K562 (cell line): ENCODE measurements at regions not wholly inside any gene's neighbourhood (a gene's known extent, or its start where the extent isn't known, plus 50 kb on each side); places are given as distances from the start of the nearest gene placed in this dataset.

Experiments used
- ATAC-seq: fragments of 200-7000 bp; cut with Tn5 transposase; 3 replicates; pipeline ENCODE4 v1.9.1; 2020; ENCODE audit warnings: moderate library complexity
- BruUV-seq: library from RNA; stranded (reverse); fragments of 400-500 nt; replicated peaks from 2 replicates; lab custom pipeline; 2021; lab: Mats Ljungman, UMichigan
- CTCF ChIA-PET: fragments of 300-600 bp; formaldehyde crosslinking; extraction: SDS; loops from one replicate; lab custom pipeline; 2021; ENCODE audit warnings: low intra/inter-chr PET ratio; lab: Yijun Ruan, JAX
- POLR2A ChIA-PET: fragments of 300-600, 350-650 bp; sonication (Branson Sonifier 250); formaldehyde crosslinking; extraction: SDS; loops from one replicate; lab custom pipeline; 2021; ENCODE audit warnings: antibody characterized with exemption, inconsistent platforms; lab: Yijun Ruan, JAX
- DNase-seq, 4 experiments: peaks; one replicate each; pipeline versions ENCODE4 v3.0.0 to v3.0.0-alpha.2; 2011 to 2018; ENCODE audit warnings: low spot score in 3 of 4, mixed read lengths in 3 of 4; ENCODE audit errors: extremely low read depth in 1 of 4
- FAIRE-seq: peaks from 2 replicates; lab custom pipeline; 2011; peaks lifted over from hg19 to GRCh38; lab: Jason Lieb, UNC
- H2AFZ ChIP-seq: 2 replicates; pipeline ENCODE4 v1.6.0; 2011; ENCODE audit warnings: low read depth, low read length, control low read depth, inconsistent platforms
- H3K27ac ChIP-seq: fragments of 200-600 bp; 3 replicates; pipeline ENCODE4 v1.8.0; 2011; ENCODE audit warnings: low read depth, mild to moderate bottlenecking, control low read depth, inconsistent platforms, low read length, moderate library complexity, mixed read lengths; ENCODE audit errors: extremely low read depth
- H3K27me3 ChIP-seq, 2 experiments: fragments of 300-600 bp in 1 of 2; 2 replicates in 1 of 2; 3 replicates in 1 of 2; pipeline versions ENCODE4 v1.6.0 to v1.8.0; 2011; ENCODE audit warnings: inconsistent platforms in 2 of 2, low read length in 2 of 2, mild to moderate bottlenecking in 1 of 2, mixed read lengths in 1 of 2, moderate library complexity in 1 of 2; ENCODE audit not compliant: control insufficient read depth in 2 of 2, insufficient read depth in 2 of 2
- H3K36me3 ChIP-seq: fragments of 300-600 bp; 3 replicates; pipeline ENCODE4 v1.8.0; 2011; ENCODE audit warnings: mild to moderate bottlenecking, low read length, inconsistent platforms; ENCODE audit not compliant: control insufficient read depth, insufficient read depth
- H3K4me1 ChIP-seq, 2 experiments: fragments of 200-600 bp in 1 of 2; replicated peaks in 1 of 2; 2 replicates in 1 of 2; 3 replicates in 1 of 2; pipeline versions ENCODE4 v1.5.1 to v1.8.0; 2011; ENCODE audit warnings: inconsistent platforms in 2 of 2, low read length in 2 of 2, mild to moderate bottlenecking in 1 of 2, mixed read lengths in 1 of 2, moderate library complexity in 1 of 2; ENCODE audit not compliant: control insufficient read depth in 2 of 2, insufficient read depth in 2 of 2
- H3K4me2 ChIP-seq: 2 replicates; pipeline ENCODE4 v1.6.1; 2011; ENCODE audit warnings: low read length, control low read depth, inconsistent platforms, mixed read lengths; ENCODE audit not compliant: insufficient read depth
- H3K4me3 ChIP-seq: fragments of 200-600 bp; sonication (generic), shearing (Covaris generic); 2 replicates; pipeline ENCODE4 v1.5.1; 2016; ENCODE audit warnings: control low read depth, inconsistent platforms
- H3K79me2 ChIP-seq: fragments of 200-600 bp; 3 replicates; pipeline ENCODE4 v1.8.0; 2011; ENCODE audit warnings: low read length, inconsistent platforms; ENCODE audit not compliant: control insufficient read depth, insufficient read depth
- H3K9ac ChIP-seq, 2 experiments: 2 replicates each; pipeline versions ENCODE4 v1.6.0 to v1.6.1; 2011; ENCODE audit warnings: low read depth in 2 of 2, low read length in 2 of 2, control low read depth in 1 of 2, inconsistent platforms in 1 of 2, mild to moderate bottlenecking in 1 of 2, mixed read lengths in 1 of 2; ENCODE audit not compliant: insufficient read depth in 1 of 2
- H3K9me1 ChIP-seq: one replicate; pipeline ENCODE4 v1.6.0; 2011; ENCODE audit warnings: inconsistent platforms, mild to moderate bottlenecking, low read length, moderate library complexity; ENCODE audit not compliant: control insufficient read depth, insufficient read depth
- H3K9me3 ChIP-seq: replicated peaks from 2 replicates; pipeline ENCODE4 v1.5.1; 2011; ENCODE audit warnings: low read depth, low read length, inconsistent platforms; ENCODE audit not compliant: control insufficient read depth, insufficient read depth
- H4K20me1 ChIP-seq: replicated peaks from 2 replicates; pipeline ENCODE4 v1.6.1; 2011; ENCODE audit warnings: low read length, inconsistent platforms, mixed read lengths; ENCODE audit not compliant: control insufficient read depth, insufficient read depth
- CEBPG ChIP-seq, 3 experiments: fragments of 200-800 bp in 1 of 3; sonication (Bioruptor generic) in 1 of 3; sonication (generic) in 1 of 3; formaldehyde crosslinking in 1 of 3; IDR thresholded peaks in 2 of 3; conservative IDR thresholded peaks in 1 of 3; 2 replicates each; pipeline versions ENCODE4 v1.6.1 to v1.8.0; 2016 to 2022; ENCODE audit warnings: missing compliant biosample characterization in 2 of 3, missing genetic modification characterization in 2 of 3, mild to moderate bottlenecking in 1 of 3, missing genetic modification reagents in 1 of 3
- EGR1 ChIP-seq: fragments of 450-650 bp; conservative IDR thresholded peaks from 2 replicates; pipeline ENCODE4 v1.6.1; 2017; ENCODE audit warnings: mild to moderate bottlenecking
- SIN3B ChIP-seq: fragments of 450-650 bp; IDR thresholded peaks from 2 replicates; pipeline ENCODE4 v1.6.1; 2017; ENCODE audit warnings: low read depth, mild to moderate bottlenecking, moderate library complexity
- YY1 ChIP-seq, 3 experiments: IDR thresholded peaks; 2 replicates each; pipeline ENCODE4 v1.6.1; 2011; ENCODE audit warnings: low read length in 2 of 3, mild to moderate bottlenecking in 2 of 3, moderate library complexity in 2 of 3, borderline replicate concordance in 1 of 3, control low read depth in 1 of 3, low read depth in 1 of 3; ENCODE audit not compliant: insufficient read depth in 3 of 3, insufficient replicate concordance in 2 of 3, control insufficient read depth in 1 of 3, insufficient read length in 1 of 3; ENCODE audit errors: extremely low read depth in 1 of 3
- ZKSCAN8 ChIP-seq: fragments of 200-800 bp; sonication (Bioruptor generic); IDR thresholded peaks from 2 replicates; pipeline ENCODE4 v1.6.1; 2016; ENCODE audit warnings: missing genetic modification characterization, missing compliant biosample characterization
- ZNF224 ChIP-seq: sonication (generic); formaldehyde crosslinking; IDR thresholded peaks from 2 replicates; pipeline ENCODE4 v1.8.0; 2022; ENCODE audit warnings: mild to moderate bottlenecking, missing genetic modification reagents
- ZNF23 ChIP-seq: fragments of 250-450 bp; sonication (Bioruptor Pico); IDR thresholded peaks from 2 replicates; pipeline ENCODE4 v1.4.0; 2020; ENCODE audit warnings: mild to moderate bottlenecking
- ZNF324 ChIP-seq: fragments of 250-450 bp; sonication (Bioruptor Pico); IDR thresholded peaks from 2 replicates; pipeline ENCODE4 v1.4.0; 2020; ENCODE audit warnings: mild to moderate bottlenecking
- ZNF444 ChIP-seq: fragments of 250-450 bp; sonication (Bioruptor Pico); IDR thresholded peaks from 2 replicates; pipeline ENCODE4 v1.4.0; 2020; ENCODE audit warnings: mild to moderate bottlenecking, moderate library complexity
- WGBS: fragments of 100-300 bp; shearing (Covaris generic); methylation state at CpG from one replicate; pipeline ENCODE4 v1.1.6; 2016; ENCODE audit warnings: low coverage, mixed read lengths; ENCODE audit not compliant: insufficient coverage; ENCODE audit errors: missing lambda C conversion rate; 5-methylcytosine and 5-hydroxymethylcytosine counted together
- in situ Hi-C: fragments of 300-500 bp; cut with MboI; formaldehyde crosslinking; loops from 4 replicates; pipeline ENCODE4 v1.15.0; 2018; ENCODE audit warnings: inconsistent platforms, mixed read lengths
- intact Hi-C: fragments of 100-400 bp; cut with micrococcal nuclease; formaldehyde crosslinking; loops from 2 replicates; pipeline ENCODE4 v1.14.2; 2022
- TF ChIP-seq, protein P1 (sequence below): IDR thresholded peaks from 2 replicates; pipeline ENCODE4 v1.6.1; 2011; ENCODE audit not compliant: insufficient read length; ENCODE audit errors: extremely low read depth

DNA sequence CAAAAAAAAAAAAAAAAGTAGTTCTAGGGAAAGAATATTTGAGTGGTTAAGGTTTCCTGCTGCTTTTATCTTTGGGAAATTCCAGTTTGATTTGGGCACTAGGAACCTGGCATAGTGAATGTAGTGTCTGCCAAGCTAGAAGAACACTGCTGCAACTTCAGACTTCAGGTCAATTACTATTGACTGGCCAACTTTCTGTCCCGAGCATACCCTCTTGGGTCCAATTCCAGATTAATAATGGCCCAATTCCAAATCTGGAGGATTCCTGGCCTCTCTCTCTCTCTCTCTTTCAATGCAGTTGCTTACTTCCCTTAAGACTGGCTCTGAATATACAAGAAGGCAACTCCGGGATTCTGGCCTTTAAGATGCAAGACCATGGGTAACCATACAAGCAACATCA is 74.9 kb downstream of the ANKEF1 start:
- Histone ChIP-seq H3K27ac (no peak overlapping the region), H3K9ac (no peak overlapping the region), H3K79me2 (no peaks in the 10 kb centered on the region), H2AFZ (no peak overlapping the region), H3K9me1 (no peaks in the 10 kb centered on the region), H3K36me3 (no peaks in the 10 kb centered on the region), H3K9me3 (no peaks in the 10 kb centered on the region), H3K4me2 (no peak overlapping the region), H3K27me3 (no peaks in the 10 kb centered on the region), H3K4me1 (no peaks in the 10 kb centered on the region), H3K4me3 (no peak overlapping the region), H4K20me1 (no peaks in the 10 kb centered on the region)
- no peak for FAIRE-seq
- ChIA-PET CTCF (no interaction called here), POLR2A (no interaction called here)
- WGBS: 8% methylated on average over 2 of the region's 2 CpGs
- no peak for ATAC-seq
- intact Hi-C loops: no loop called here
- no peak for TF ChIP-seq ZNF224 (CRISPR knock-in tag)
- TF ChIP-seq, protein P1, sequence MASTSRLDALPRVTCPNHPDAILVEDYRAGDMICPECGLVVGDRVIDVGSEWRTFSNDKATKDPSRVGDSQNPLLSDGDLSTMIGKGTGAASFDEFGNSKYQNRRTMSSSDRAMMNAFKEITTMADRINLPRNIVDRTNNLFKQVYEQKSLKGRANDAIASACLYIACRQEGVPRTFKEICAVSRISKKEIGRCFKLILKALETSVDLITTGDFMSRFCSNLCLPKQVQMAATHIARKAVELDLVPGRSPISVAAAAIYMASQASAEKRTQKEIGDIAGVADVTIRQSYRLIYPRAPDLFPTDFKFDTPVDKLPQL: no peak
- no peak for TF ChIP-seq ZNF444 (CRISPR knock-in tag)
- TF ChIP-seq ZNF23 (CRISPR knock-in tag): no peak
- TF ChIP-seq EGR1: no peak
- TF ChIP-seq SIN3B: no peak
- no peak for TF ChIP-seq ZKSCAN8 (CRISPR knock-in tag)
- TF ChIP-seq CEBPG (CRISPR knock-in tag; IDR thresholded peaks at IDR 0.05): no peak
- no peak for TF ChIP-seq CEBPG (tag; conservative IDR thresholded peaks at IDR 0.05 in 1 of 2, IDR thresholded peaks at IDR 0.05 in 1 of 2)
- TF ChIP-seq ZNF324 (CRISPR knock-in tag): no peak
- no peak for TF ChIP-seq YY1 (IDR thresholded peaks at IDR 0.05; ENCODE audit: borderline replicate concordance in 1 of 3, control insufficient read depth in 1 of 3, extremely low read depth in 1 of 3, insufficient read depth in 3 of 3, insufficient read length in 1 of 3, insufficient replicate concordance in 2 of 3, low read depth in 1 of 3, low read length in 2 of 3)
- in situ Hi-C loops: no loop called here
- no TSS peak for BruUV-seq
- DNase-seq: no peak
